ENCODE measurements at regions not wholly inside any gene's neighbourhood (a gene's known extent, or its start where the extent isn't known, plus 50 kb on each side); places are given as distances from the start of the nearest gene placed in this dataset.

- TF ChIP-seq POLR2A (IDR thresholded peaks at IDR 0.05): no peak
- no peak for TF ChIP-seq CTCF (IDR thresholded peaks at IDR 0.05)
These were observed 178.0 kb downstream of the ABCC12 start for GRCh38 chr16:47977802-47978201.
